ENCODE measurements at regions not wholly inside any gene's neighbourhood (a gene's known extent, or its start where the extent isn't known, plus 50 kb on each side); places are given as distances from the start of the nearest gene placed in this dataset.

DNA sequence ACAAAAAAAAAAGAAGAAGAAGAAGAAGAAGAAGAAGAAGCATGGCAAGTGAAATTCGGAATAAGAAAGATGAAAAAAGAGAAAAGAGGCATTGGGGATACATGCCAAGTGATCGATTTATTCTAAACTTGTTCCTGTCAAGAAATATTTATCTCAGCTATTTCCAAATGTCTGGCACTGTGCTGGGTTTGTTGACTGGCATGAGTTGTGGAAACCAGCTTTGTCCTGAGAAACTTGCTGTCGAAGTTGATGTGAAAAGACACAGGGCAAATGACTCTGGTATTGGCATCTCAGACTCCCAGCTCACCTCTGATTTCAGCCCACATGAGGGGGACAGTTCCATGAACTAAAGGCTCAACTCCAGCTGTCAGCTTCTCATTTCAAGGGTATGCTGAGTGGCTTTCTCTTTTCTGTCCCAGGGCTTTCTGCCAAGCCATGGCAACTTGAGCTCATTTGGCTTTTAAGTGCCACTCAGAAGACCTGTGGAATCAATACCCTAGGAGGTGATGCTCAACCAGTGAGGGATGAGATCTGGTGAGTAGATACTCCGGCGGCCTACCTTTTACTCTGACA lies 253.3 kb upstream of the JAG1 start:
- H3K27ac ChIP-seq (ENCODE audit: control insufficient read depth, insufficient read depth): no peak overlapping the region
- FAIRE-seq (no peak), ATAC-seq (no peak), DNase-seq (ENCODE audit: low read depth, low spot score) (no peak)
- TF ChIP-seq IKZF2 (IDR thresholded peaks at IDR 0.05) (no peak), ASH2L (IDR thresholded peaks at IDR 0.05; ENCODE audit: borderline replicate concordance, low read depth) (no peak), ZNF274 (IDR thresholded peaks at IDR 0.05; ENCODE audit: insufficient read depth, insufficient read length) (no peak), PAX5 (IDR thresholded peaks at IDR 0.05; ENCODE audit: borderline replicate concordance, low read depth, low read length) (no peak), CHD2 (IDR thresholded peaks at IDR 0.05; ENCODE audit: borderline replicate concordance, low read depth, low read length) (no peak), YBX1 (IDR thresholded peaks at IDR 0.05) (no peak), ATF7 (IDR thresholded peaks at IDR 0.05; ENCODE audit: low read depth) (no peak)
- TF ChIP-seq, protein P1, sequence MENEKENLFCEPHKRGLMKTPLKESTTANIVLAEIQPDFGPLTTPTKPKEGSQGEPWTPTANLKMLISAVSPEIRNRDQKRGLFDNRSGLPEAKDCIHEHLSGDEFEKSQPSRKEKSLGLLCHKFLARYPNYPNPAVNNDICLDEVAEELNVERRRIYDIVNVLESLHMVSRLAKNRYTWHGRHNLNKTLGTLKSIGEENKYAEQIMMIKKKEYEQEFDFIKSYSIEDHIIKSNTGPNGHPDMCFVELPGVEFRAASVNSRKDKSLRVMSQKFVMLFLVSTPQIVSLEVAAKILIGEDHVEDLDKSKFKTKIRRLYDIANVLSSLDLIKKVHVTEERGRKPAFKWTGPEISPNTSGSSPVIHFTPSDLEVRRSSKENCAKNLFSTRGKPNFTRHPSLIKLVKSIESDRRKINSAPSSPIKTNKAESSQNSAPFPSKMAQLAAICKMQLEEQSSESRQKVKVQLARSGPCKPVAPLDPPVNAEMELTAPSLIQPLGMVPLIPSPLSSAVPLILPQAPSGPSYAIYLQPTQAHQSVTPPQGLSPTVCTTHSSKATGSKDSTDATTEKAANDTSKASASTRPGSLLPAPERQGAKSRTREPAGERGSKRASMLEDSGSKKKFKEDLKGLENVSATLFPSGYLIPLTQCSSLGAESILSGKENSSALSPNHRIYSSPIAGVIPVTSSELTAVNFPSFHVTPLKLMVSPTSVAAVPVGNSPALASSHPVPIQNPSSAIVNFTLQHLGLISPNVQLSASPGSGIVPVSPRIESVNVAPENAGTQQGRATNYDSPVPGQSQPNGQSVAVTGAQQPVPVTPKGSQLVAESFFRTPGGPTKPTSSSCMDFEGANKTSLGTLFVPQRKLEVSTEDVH (IDR thresholded peaks at IDR 0.05; ENCODE audit: low read depth, partially characterized antibody): no peak
- H2AFZ ChIP-seq (ENCODE audit: control insufficient read depth, low read depth, low read length): no peak overlapping the region
- 49% methylated on average over 5 of the region's 5 CpGs for WGBS (ENCODE audit: insufficient coverage, insufficient replicate concordance, low lambda C conversion rate, missing lambda C conversion rate)
- intact Hi-C loops (cut with micrococcal nuclease; ENCODE audit: unreplicated experiment) (no loop called here), in situ Hi-C loops (cut with MboI) (no loop called here)
- no peaks in the 10 kb centered on the region for H3K9me3 ChIP-seq (replicated peaks; ENCODE audit: control insufficient read depth, insufficient read depth, low read length)
- no TSS peak for BruUV-seq (replicated peaks)
- ChIA-PET SMC1A (ENCODE audit: uncharacterized antibody, unreplicated experiment) (interaction anchor here (1.1 kb wide), 2 partner anchors 9 to 141 kb away, joined by 3 to 4 read pairs; no protein-coding TSS in a partner anchor), POLR2A (no interaction called here), CTCF (interaction anchor here (0.6 to 1.1 kb wide), 2 partner anchors 12 to 60 kb away, joined by 3 read pairs; no protein-coding TSS in a partner anchor), RAD21 (ENCODE audit: unreplicated experiment) (no interaction called here)
- H3K79me2 ChIP-seq (ENCODE audit: control insufficient read depth, insufficient read depth, low read length): no peaks in the 10 kb centered on the region
- H3K36me3 ChIP-seq (ENCODE audit: control insufficient read depth in 2 of 2, insufficient read depth in 2 of 2, low read length in 1 of 2): no peaks in the 10 kb centered on the region
- no peak overlapping the region for H3K9ac ChIP-seq (ENCODE audit: control insufficient read depth, insufficient read depth, low read length)
- H3K4me1 ChIP-seq (ENCODE audit: control insufficient read depth, insufficient read depth, low read length): no peaks in the 10 kb centered on the region
- no peaks in the 10 kb centered on the region for H3K27me3 ChIP-seq (replicated peaks in 1 of 2; ENCODE audit: control insufficient read depth in 2 of 2, insufficient read depth in 2 of 2, low read length in 1 of 2)
- no peaks in the 10 kb centered on the region for H4K20me1 ChIP-seq (ENCODE audit: control insufficient read depth, insufficient read depth)
- no peak overlapping the region for H3K4me3 ChIP-seq
- H3K4me2 ChIP-seq (ENCODE audit: control insufficient read depth, insufficient read depth): no peak overlapping the region

Data from GM12878 (cell line).